HG02642 (cell line): ENCODE measurements at regions not wholly inside any gene's neighbourhood (a gene's known extent, or its start where the extent isn't known, plus 50 kb on each side); places are given as distances from the start of the nearest gene placed in this dataset.

Experiments
- ATAC-seq: cut with Tn5 transposase; IDR thresholded peaks from one replicate; pipeline ENCODE4 v1.9.1; 2021; ENCODE audit warnings: mild to moderate bottlenecking; ENCODE audit not compliant: unreplicated experiment, poor library complexity

DNA sequence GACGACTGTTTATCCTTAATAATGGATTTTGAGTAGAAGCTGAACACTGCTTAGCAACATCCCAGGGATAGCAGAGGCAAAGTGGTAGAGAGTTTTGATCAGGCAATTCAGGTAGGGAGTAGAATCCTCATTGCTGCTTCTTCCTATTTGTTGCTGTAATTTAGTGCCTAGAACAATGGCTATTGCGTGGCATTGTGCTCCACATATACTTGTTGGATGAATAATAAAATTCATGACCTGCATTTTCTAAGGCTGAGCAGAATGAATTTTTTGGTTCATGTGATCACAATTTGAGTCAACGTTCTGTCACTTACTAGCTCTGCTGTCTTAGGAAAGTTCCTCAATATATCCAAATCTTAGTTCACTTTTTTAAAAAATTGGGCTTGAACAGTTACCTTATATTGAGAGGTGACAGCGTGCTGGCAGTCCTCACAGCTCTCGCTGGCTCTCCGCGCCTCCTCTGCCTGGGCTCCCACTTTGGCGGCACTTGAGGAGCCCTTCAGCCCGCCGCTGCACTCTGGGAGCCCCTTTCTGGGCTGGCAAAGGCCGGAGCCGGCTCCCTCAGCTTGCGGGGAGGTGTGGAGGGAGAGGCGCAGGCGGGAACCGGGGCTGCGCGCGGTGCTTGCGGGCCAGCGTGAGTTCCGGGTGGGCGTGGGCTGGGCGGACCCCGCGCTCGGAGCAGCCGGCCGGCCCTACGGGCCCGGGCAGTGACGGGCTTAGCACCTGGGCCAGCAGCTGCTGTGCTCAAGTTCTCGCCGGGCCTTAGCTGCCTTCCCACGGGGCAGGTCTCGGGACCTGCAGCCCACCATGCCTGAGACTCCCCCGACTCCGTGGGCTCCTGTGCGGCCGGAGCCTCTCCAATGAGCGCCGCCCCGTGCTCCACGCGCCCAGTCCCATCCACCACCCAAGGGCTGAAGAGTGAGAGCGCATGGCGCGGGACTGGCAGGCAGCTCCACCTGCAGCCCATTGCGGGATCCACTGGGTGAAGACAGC is 350.6 kb downstream of the ETS1 start:
- no peak for ATAC-seq

DNA sequence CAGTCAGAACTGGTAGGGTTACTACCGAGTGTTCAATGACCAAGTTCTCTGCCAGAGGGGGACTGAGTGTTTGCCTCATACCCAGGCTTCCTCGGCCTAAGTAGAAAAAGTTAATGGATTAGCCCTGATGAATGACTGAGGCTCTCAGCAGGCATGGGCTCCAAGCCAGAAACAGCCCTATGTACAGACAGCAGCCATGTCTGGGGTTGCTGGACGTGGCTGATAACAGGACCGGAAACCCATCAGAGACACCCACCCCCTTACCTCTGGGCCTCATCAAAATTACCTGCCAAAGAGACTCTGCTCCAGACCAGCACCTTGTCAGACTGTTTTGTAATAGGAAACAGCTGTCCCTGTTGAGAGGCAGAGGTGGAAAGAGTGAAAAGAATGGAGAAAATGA is 351.4 kb downstream of the ETS1 start:
- ATAC-seq = no peak

DNA sequence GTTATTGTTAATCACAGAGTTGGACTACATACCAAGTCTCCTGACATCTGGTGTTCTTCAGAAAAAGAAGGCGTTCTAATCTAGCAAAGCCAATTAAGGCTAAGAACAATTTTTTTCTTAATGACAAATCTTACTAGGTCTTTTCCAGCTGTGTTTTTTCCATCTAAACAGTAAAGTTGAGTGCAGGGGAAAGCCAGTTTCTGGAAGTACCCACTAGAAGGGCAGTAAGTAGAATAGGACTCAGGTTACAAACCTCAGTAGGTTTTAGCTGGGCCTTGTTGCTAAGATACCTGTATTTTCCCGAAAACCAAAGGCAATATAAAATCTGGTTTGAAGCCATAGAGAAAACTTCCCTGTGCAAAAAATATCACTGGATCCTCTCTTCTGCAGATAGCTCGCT is 351.9 kb downstream of the ETS1 start:
- ATAC-seq = no peak

DNA sequence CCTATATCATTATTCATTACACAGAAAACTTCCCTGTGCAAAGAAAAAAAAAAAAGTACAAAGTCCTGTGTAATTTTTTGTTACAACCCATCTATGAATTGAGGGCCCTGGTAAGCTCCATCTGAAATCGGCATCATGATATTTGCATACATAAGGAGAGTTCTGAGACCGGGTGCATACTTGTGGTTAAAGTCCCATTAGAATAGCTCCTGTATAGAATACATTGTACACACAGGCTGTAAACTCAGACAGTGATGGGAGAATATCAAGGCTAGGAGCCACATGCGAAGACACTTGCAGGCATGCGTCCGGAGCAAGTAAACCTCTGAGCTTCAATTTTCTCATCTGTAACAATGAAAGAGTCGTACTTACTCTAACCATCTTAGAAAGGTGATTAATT is 353.2 kb downstream of the ETS1 start:
- ATAC-seq = no peak

DNA sequence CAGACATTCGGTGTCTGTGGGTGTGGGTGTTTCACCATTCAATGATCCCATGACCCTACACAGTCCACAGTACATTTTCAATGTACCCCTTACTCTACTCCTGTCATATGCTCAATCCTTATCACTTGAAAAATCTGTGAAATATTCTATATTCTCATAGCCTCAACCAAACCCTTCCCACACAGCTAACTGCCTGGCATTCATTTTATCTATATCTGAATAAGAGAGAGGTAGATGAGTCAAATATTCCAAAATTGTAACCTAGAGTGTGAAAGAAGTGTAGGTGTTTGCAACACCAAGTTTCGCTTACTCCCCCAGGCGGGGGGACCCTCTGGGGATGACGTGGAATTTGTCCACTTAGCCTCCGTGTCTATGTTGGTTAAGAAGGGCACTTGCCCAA is 354.8 kb downstream of the ETS1 start:
- ATAC-seq = no peak

DNA sequence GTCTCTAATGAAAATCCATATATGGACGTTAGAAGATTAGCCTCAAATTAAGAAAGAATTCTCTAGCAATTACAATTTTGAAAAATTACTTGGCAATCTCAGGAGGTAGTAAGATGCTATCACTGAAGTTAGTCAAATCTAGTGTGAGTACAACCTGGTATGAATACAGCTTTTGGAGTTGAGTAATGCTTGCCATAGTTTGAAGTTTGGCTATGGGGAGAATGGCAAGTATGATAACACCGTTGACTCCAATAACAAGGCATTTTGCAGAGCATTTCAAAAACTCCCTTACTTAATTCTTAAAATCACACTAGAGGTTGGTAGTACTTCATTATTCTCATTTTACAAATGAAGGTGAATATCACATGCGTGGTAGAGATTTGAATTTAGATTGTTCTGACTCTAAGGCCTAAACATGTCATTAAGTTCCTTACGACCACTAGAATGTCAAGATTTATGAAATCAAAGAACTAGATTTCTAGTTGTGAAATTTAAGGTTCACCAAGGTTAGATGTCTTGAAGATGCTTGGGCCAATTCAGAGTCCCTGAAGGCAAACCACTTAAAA is 355.4 kb downstream of the ETS1 start:
- no peak for ATAC-seq

DNA sequence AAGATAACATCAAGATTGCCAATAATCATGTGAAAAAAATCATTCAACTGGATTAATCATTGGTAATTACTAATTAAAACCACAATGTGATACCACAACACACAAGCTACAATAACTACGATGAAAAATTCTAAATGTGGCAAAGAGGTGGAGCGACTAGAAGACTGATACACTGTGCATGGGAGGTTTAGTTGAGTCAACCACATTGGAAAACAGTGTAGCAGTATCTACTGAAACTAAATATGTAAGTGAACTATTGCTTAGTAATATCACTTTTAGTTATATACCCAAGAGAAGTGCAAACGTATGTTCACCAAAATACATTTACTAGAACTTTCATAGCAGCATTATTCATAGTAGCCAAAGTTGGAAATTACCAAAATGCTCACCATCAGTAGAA is 359.9 kb downstream of the ETS1 start:
- no peak for ATAC-seq

DNA sequence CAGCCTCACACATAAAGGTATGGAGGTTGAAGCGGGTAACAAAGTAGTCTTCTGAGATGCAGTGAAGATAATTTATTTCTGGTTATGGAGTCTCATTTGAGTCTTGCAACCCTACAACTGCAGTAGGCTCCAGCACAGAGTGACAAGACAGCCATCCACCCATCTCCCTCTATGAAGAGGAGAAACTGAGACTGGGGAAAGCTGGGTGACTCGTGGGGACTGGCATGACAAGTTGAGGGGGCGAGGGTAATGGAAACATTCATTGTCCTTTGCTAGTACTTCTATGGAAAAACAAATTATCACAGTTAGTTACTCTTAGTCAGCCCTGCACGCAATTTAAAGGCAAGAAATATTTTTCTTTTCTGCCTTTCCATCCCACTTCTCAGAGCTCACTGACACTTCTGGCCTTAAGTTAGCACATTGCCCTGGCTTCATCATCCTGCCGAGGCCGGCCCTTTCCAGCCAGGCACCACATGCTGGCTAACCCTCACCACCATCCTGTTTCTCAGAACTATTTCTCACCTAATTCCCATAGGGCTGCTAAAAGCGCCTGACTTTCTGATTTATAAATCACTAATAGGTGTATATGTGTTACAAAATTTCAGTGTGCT is 361.1 kb downstream of the ETS1 start:
- ATAC-seq = no peak

DNA sequence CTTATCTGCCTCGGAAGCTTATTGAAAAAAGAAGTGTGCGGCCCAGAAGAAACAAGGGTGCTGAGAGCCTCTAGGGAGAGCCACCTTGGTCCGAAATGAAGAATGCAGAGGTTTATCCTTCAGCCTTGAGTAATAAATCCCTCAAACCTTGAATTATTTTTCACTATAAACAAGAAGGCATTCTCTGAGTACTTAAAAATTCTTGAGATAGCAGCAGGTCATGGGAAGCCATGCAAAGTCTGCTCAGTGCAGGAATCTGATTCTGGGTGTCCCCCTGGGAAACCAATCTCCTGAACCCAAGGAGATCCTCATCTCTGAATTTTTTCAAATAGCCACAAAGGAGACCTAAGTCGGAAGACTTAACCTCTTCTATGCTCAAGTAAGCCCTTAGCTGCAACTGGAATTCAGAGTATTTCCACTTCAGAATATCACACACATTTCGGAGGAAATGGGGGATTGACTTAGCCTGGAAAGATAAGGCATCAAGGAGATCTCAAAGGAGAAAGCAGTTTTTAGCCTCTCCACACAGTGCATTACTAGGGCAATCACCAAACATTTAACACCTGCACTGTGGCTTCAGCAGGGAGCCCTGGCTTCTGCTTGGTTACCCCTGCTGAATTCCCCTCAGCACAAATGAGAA is 365.0 kb downstream of the ETS1 start:
- ATAC-seq = no peak

DNA sequence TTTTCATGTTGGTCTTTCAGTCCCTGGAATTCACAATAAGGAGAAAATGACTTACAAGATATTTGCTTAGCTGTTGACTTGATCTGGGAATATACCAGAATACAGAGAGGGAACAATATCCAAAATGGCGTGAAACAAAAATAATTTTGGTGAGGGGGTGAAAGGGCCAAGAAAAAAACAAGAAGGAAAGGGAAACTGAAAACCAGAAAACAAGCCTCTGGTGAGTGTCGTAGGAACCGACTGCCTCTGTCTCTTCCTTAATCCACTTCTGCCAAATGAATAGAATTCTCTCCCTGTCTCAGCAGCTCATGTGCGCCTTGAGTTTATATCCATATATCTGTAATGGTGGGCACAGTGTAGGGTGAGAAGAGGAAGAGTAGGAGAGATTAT is 367.6 kb downstream of the ETS1 start:
- no peak for ATAC-seq

DNA sequence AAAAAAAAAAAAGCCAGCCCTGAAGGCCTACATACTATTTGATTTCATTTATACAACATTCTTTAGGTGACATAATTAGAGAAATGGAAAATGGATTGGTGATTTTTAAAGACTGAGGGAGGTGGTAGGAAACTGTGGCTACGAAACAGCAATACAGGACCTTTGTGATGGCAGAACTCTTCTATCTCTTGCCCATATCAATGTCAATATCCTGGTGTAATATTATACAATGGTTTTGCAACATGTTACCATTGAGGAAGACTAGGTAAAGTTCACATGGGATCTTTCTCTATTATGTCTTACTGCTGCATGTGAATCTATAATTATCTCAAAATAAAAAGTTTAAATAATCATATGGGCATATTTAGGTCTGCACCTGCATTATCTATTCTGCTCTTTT is 371.2 kb downstream of the ETS1 start:
- no peak for ATAC-seq

DNA sequence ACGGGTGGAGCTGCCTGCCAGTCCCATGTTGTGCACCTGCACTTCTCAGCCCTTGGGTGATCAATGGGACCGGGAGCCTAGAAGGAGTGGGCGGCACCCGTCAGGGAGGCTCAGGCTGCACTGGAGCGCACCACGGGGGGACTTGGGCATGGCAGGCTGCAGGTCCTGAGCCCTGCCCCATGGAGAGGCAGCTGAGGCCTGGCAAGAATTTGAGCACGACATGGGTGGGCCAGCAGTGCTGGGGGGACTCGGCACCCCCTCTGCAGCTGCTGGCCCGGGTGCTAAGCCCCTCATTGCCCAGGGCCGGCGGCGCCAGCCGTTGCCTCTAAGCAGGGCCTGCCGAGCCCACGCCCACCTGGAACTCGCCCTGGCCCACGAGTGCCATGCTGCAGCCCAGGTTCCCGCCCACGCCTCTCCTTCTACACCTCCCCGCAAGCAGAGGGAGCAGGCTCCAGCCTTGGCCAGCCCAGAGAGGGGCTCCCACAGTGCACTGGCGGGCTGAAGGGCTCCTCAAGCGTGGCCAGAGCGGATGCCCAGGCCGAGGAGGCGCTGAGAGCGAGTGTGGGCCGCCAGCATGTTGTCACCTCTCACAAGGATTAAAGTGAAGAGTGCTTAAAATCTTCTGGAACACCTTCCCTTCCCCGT is 372.0 kb downstream of the ETS1 start:
- ATAC-seq = no peak

DNA sequence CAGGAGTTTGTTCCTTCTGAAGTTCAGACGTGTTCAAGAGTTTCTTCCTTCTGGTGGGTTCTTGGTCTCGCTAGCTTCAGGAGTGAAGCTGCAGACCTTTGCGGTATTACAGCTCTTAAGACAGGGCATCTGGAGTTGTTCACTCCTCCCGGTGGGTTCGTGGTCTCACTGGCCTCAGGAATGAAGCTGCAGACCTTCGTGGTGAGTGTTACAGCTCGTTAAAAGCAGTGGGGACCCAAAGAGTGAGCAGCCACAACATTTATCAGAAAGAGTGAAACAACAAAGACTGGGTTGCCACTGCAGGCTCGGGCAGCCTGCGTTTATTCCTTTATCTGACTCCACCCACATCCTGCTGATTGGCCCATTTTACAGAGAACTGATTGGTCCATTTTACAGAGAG is 373.1 kb downstream of the ETS1 start:
- no peak for ATAC-seq

DNA sequence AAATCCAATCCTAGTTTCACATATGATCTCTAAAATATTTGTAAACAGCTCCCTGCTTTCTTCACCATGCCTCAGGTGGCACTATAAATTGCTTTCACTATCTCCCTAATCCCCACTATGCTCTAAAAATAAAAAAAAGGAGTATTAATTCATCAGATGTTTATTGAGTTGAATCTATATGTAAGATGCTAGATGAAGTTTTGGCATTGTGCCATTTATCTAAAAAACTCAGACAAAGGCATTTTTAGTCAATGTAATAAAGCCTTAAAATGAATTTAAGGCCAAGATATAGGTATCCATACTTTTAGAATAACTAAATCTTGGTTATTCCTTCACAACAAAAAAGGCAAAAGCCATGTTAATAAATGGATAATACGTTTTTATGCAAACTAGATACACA is 373.9 kb downstream of the ETS1 start:
- ATAC-seq = no peak

DNA sequence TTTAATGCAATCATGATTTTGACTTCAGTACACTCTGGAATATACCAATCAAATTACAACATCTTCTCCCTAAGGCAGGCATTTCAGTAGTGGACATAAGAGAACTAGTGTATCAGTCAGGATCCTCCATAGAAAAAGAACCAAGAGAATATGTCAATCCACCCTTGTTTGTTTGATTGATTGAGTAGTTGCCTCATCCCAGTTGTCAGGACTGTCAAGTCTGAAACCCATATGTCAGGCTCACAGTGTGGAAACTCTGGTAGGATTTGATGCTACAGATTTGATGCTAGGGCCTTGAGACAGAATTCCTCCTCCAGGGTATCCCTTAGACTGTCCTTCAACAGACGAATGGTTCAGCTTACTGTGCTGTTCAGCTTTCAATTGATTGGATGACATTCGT is 375.0 kb downstream of the ETS1 start:
- no peak for ATAC-seq

DNA sequence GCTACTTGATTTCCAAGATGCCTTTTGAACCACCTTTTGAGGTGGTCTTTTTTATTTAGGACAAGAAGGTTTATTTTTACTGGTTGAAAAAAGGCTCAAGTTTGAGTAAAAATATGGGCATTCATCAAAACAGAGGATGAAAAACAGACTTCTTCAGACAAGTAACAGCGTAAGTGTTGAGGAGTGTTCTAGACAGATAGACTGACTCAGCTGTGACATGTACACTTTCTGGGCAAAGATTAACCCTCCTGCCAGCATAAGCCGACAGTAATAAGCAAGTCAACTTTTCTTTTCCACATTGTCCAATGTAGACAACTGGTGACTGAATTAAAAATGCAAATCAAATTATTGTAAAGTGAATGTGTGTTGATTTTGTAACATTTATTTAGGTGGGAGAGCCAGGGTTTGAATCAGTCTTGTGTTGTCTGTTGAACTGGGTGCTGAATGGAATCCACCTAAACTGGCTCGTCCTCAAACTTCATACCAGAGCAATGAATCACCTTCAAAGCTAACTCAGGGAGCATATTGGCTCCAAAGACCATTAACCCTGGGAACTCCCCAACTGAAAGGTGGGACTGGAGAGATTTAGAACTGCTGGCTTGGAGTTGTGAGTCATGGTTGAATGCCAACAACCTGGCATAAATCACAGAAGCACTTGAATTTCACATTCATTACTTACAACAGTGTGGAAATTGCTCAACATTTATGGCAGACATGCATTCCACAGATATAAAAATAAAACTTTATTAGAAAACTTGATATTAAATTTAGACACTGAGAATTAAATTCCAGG is 377.0 kb downstream of the ETS1 start:
- no peak for ATAC-seq

DNA sequence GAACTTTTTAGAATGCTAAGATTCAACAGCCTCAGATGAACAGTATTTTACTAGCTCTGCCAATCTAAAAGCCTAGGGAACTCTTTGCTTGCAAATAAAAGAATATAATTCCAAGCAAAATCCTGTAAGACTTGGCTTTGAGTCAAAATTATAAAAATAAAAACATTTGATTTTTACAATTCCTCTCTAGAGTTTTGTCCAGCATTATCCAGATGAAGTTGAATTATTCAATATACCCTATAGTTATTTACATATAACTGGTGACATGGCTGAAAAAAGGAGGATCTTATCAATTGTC is 378.3 kb downstream of the ETS1 start:
- ATAC-seq = no peak

DNA sequence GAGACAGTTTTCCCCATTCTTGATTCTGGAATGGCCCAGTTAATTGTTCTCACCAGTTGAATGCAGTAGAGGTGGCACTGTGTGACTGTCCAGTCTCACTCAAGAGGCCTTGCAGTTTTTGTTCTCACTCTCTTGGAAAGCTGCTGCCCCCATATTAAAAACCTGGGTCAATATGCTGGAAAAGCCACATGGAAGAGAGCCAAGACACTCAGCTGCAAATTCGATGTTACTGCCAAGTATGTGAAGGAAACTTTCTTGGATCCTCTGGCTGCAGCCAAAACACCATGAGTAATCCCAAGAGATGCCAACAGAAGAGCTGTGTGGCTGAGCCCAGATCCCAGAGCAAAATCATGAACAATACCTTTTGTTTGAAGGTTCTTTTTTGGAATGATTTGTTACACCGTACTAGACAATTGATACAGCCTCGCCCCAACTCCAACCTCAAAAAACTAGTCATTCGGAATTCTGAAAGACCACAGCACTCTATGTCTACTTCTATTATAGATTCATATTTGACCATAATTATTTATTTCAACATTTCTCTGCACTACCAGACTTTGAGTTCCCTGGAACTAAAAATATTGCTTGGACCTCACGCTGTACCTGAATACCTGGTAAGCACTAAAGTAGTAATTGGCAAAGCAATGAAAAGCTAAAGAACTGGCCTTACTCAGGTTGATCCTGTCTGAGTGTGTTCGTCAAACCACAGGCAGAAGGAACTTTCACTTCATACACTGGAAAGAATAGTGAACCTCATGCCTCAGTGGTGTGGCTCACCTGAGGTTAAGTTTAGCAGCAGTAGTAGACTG is 378.8 kb downstream of the ETS1 start:
- ATAC-seq = no peak

DNA sequence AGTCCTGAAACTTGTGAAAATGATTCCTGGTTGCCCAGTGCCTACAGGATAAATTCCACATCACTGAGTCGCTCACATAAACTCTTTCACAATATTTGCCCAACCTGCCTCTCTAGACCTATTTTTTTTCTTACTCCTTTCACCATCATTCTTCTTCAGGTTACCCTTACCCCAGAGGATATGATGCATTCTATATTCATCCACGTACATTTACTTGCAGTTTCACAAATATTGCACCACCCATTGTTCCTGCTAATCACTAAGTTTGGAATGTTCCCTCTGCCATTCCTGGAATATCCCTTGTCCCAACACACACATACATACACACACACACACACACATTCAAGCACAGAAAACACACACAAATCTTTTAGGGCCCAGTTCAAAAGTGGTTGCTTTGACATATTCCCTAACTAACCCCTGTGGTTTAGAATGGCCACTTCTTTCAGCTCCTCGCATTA is 379.5 kb downstream of the ETS1 start:
- ATAC-seq = no peak
